ENCODE measurements at regions not wholly inside any gene's neighbourhood (a gene's known extent, or its start where the extent isn't known, plus 50 kb on each side); places are given as distances from the start of the nearest gene placed in this dataset.

GRCh38 chr17:77856551-77857305 lies 101.8 kb upstream of the TNRC6C start:
- Mint-ChIP-seq H3K36me3 (ENCODE audit: low read depth, unreplicated experiment) (no peaks in the 10 kb centered on the region), H3K9me3 (ENCODE audit: unreplicated experiment) (no peaks in the 10 kb centered on the region), H3K27ac (ENCODE audit: unreplicated experiment) (no peak overlapping the region), H3K4me1 (ENCODE audit: unreplicated experiment) (no peaks in the 10 kb centered on the region), H3K4me3 (ENCODE audit: unreplicated experiment) (no peak overlapping the region), H3K27me3 (ENCODE audit: unreplicated experiment) (no peaks in the 10 kb centered on the region)
- TF ChIP-seq CTCF (IDR thresholded peaks at IDR 0.05; ENCODE audit: unreplicated experiment) = no peak
- no peak for DNase-seq (ENCODE audit: low spot score)

GRCh38 chr17:77857306-77857555 lies 101.3 kb upstream of the TNRC6C start:
- no peak overlapping the region for H3K27ac Mint-ChIP-seq (ENCODE audit: unreplicated experiment)
- no peak for TF ChIP-seq CTCF (IDR thresholded peaks at IDR 0.05; ENCODE audit: unreplicated experiment)
- no peaks in the 10 kb centered on the region for H3K36me3 Mint-ChIP-seq (ENCODE audit: low read depth, unreplicated experiment)
- H3K4me3 Mint-ChIP-seq (ENCODE audit: unreplicated experiment) = no peak overlapping the region
- H3K27me3 Mint-ChIP-seq (ENCODE audit: unreplicated experiment) = no peaks in the 10 kb centered on the region
- no peaks in the 10 kb centered on the region for H3K9me3 Mint-ChIP-seq (ENCODE audit: unreplicated experiment)
- no peak for DNase-seq (ENCODE audit: low spot score)
- H3K4me1 Mint-ChIP-seq (ENCODE audit: unreplicated experiment) = no peaks in the 10 kb centered on the region

GRCh38 chr17:77857613-77858012 lies 100.9 kb upstream of the TNRC6C start:
- Mint-ChIP-seq H3K4me3 (ENCODE audit: unreplicated experiment) (no peak overlapping the region), H3K27me3 (ENCODE audit: unreplicated experiment) (no peaks in the 10 kb centered on the region), H3K27ac (ENCODE audit: unreplicated experiment) (no peak overlapping the region), H3K36me3 (ENCODE audit: low read depth, unreplicated experiment) (no peaks in the 10 kb centered on the region), H3K9me3 (ENCODE audit: unreplicated experiment) (no peaks in the 10 kb centered on the region), H3K4me1 (ENCODE audit: unreplicated experiment) (no peaks in the 10 kb centered on the region)
- TF ChIP-seq CTCF (IDR thresholded peaks at IDR 0.05; ENCODE audit: unreplicated experiment) = no peak
- DNase-seq (ENCODE audit: low spot score) = no peak

- Mint-ChIP-seq H3K4me1 (ENCODE audit: unreplicated experiment) (no peaks in the 10 kb centered on the region), H3K9me3 (ENCODE audit: unreplicated experiment) (no peaks in the 10 kb centered on the region), H3K4me3 (ENCODE audit: unreplicated experiment) (no peak overlapping the region), H3K36me3 (ENCODE audit: low read depth, unreplicated experiment) (no peaks in the 10 kb centered on the region), H3K27me3 (ENCODE audit: unreplicated experiment) (no peaks in the 10 kb centered on the region), H3K27ac (ENCODE audit: unreplicated experiment) (no peak overlapping the region)
- no peak for TF ChIP-seq CTCF (IDR thresholded peaks at IDR 0.05; ENCODE audit: unreplicated experiment)
- no peak for DNase-seq (ENCODE audit: low spot score)
These were observed 100.0 kb upstream of the TNRC6C start for GRCh38 chr17:77858291-77859034.
